BLaER1 treated with 17β-estradiol and CSF1 and Interleukin-3, amounts not matched to agents 10 nM and 100 nM (cell line): ENCODE measurements at regions not wholly inside any gene's neighbourhood (a gene's known extent, or its start where the extent isn't known, plus 50 kb on each side); places are given as distances from the start of the nearest gene placed in this dataset.

Experiments used
- H3K27ac ChIP-seq, 11 experiments: shearing (Covaris generic); formaldehyde crosslinking; 2 replicates each; pipeline ENCODE4 v1.8.1; 2022
- H3K27me3 ChIP-seq, 11 experiments: shearing (Covaris generic); formaldehyde crosslinking; 2 replicates each; pipeline ENCODE4 v1.8.1; 2022
- H3K36me3 ChIP-seq, 11 experiments: shearing (Covaris generic); formaldehyde crosslinking; 2 replicates each; pipeline ENCODE4 v1.8.1; 2022
- H3K4me1 ChIP-seq, 10 experiments: shearing (Covaris generic); formaldehyde crosslinking; 2 replicates each; pipeline ENCODE4 v1.8.1; 2022
- H3K4me2 ChIP-seq, 11 experiments: shearing (Covaris generic); formaldehyde crosslinking; 2 replicates each; pipeline ENCODE4 v1.8.1; 2022
- H3K4me3 ChIP-seq, 10 experiments: shearing (Covaris generic); formaldehyde crosslinking; 2 replicates each; pipeline ENCODE4 v1.8.1; 2022
- H3K9ac ChIP-seq, 11 experiments: shearing (Covaris generic); formaldehyde crosslinking; 2 replicates each; pipeline ENCODE4 v1.8.1; 2022
- H3K9me3 ChIP-seq, 11 experiments: shearing (Covaris generic); formaldehyde crosslinking; replicated peaks in 1 of 11; 2 replicates each; pipeline ENCODE4 v1.8.1; 2022
- H4K20me1 ChIP-seq, 11 experiments: shearing (Covaris generic); formaldehyde crosslinking; 2 replicates each; pipeline ENCODE4 v1.8.1; 2022
- Cebpa-rat ChIP-seq, 11 experiments: shearing (Covaris generic); IDR thresholded peaks; 2 replicates each; pipeline ENCODE4 v1.8.1; 2022

- TF ChIP-seq Cebpa-rat (IDR thresholded peaks at IDR 0.05), result no peak
- H3K4me1 ChIP-seq, result no peaks in the 10 kb centered on the region
- H4K20me1 ChIP-seq, result no peaks in the 10 kb centered on the region
- no peak overlapping the region for H3K9ac ChIP-seq
- no peak overlapping the region for H3K4me3 ChIP-seq
- no peaks in the 10 kb centered on the region for H3K27me3 ChIP-seq
- no peaks in the 10 kb centered on the region for H3K36me3 ChIP-seq
- no peak overlapping the region for H3K4me2 ChIP-seq
- H3K27ac ChIP-seq, result no peak overlapping the region
- peaks cover 8 to 15% (median 10%) of the 10 kb centered on the region in 11 experiments; a peak in 21 of 22 replicates for H3K9me3 ChIP-seq
Measured at GRCh38 chr7:131733604-131734003, 177.2 kb upstream of the PODXL start.

- no peaks in the 10 kb centered on the region for H3K4me1 ChIP-seq
- no peaks in the 10 kb centered on the region for H4K20me1 ChIP-seq
- H3K27ac ChIP-seq, result no peak overlapping the region
- H3K36me3 ChIP-seq, result no peaks in the 10 kb centered on the region
- no peak for TF ChIP-seq Cebpa-rat (IDR thresholded peaks at IDR 0.05)
- H3K27me3 ChIP-seq, result no peaks in the 10 kb centered on the region
- H3K9ac ChIP-seq, result no peak overlapping the region
- H3K9me3 ChIP-seq, result peaks cover 12 to 24% (median 16%) of the 10 kb centered on the region in 11 experiments; a peak in 21 of 22 replicates
- H3K4me2 ChIP-seq, result no peak overlapping the region
- H3K4me3 ChIP-seq, result no peak overlapping the region
Measured at GRCh38 chr7:131727189-131727588, 170.8 kb upstream of the PODXL start.

GRCh38 chr7:131726686-131727085 is 170.3 kb upstream of the PODXL start:
- Histone ChIP-seq H3K9ac (no peak overlapping the region), H4K20me1 (no peaks in the 10 kb centered on the region), H3K36me3 (no peaks in the 10 kb centered on the region), H3K27ac (no peak overlapping the region), H3K4me3 (no peak overlapping the region), H3K9me3 (peaks cover 12 to 24% (median 16%) of the 10 kb centered on the region in 11 experiments; a peak in 21 of 22 replicates), H3K27me3 (no peaks in the 10 kb centered on the region), H3K4me1 (no peaks in the 10 kb centered on the region), H3K4me2 (no peak overlapping the region)
- no peak for TF ChIP-seq Cebpa-rat (IDR thresholded peaks at IDR 0.05)

GRCh38 chr7:131726031-131726430 is 169.6 kb upstream of the PODXL start:
- H3K27ac ChIP-seq, result no peak overlapping the region
- H3K4me1 ChIP-seq, result no peaks in the 10 kb centered on the region
- TF ChIP-seq Cebpa-rat (IDR thresholded peaks at IDR 0.05), result no peak
- no peaks in the 10 kb centered on the region for H3K27me3 ChIP-seq
- H4K20me1 ChIP-seq, result no peaks in the 10 kb centered on the region
- no peaks in the 10 kb centered on the region for H3K36me3 ChIP-seq
- H3K4me3 ChIP-seq, result no peak overlapping the region
- H3K4me2 ChIP-seq, result no peak overlapping the region
- H3K9me3 ChIP-seq, result peaks cover 12 to 24% (median 16%) of the 10 kb centered on the region in 11 experiments; a peak in 21 of 22 replicates
- no peak overlapping the region for H3K9ac ChIP-seq

GRCh38 chr7:131724776-131725345 is 168.4 kb upstream of the PODXL start:
- H3K27ac ChIP-seq, result no peak overlapping the region
- peaks cover 12 to 22% (median 16%) of the 10 kb centered on the region in 11 experiments; a peak in 21 of 22 replicates for H3K9me3 ChIP-seq
- no peaks in the 10 kb centered on the region for H3K27me3 ChIP-seq
- H3K36me3 ChIP-seq, result no peaks in the 10 kb centered on the region
- no peaks in the 10 kb centered on the region for H4K20me1 ChIP-seq
- no peak overlapping the region for H3K4me2 ChIP-seq
- no peak for TF ChIP-seq Cebpa-rat (IDR thresholded peaks at IDR 0.05)
- no peaks in the 10 kb centered on the region for H3K4me1 ChIP-seq
- H3K9ac ChIP-seq, result no peak overlapping the region
- H3K4me3 ChIP-seq, result no peak overlapping the region

GRCh38 chr7:131723926-131724325 is 167.5 kb upstream of the PODXL start:
- Histone ChIP-seq H3K27ac (no peak overlapping the region), H3K36me3 (no peaks in the 10 kb centered on the region), H3K9ac (no peak overlapping the region), H3K9me3 (peaks cover 7 to 13% (median 9%) of the 10 kb centered on the region in 11 experiments; a peak in 21 of 22 replicates), H3K27me3 (no peaks in the 10 kb centered on the region), H3K4me2 (no peak overlapping the region), H4K20me1 (no peaks in the 10 kb centered on the region), H3K4me3 (no peak overlapping the region), H3K4me1 (no peaks in the 10 kb centered on the region)
- TF ChIP-seq Cebpa-rat (IDR thresholded peaks at IDR 0.05), result no peak

GRCh38 chr7:131722371-131722770 is 165.9 kb upstream of the PODXL start:
- TF ChIP-seq Cebpa-rat (IDR thresholded peaks at IDR 0.05), result no peak
- Histone ChIP-seq H3K27me3 (no peaks in the 10 kb centered on the region), H3K9ac (no peak overlapping the region)

GRCh38 chr7:131721660-131722059 is 165.2 kb upstream of the PODXL start:
- no peaks in the 10 kb centered on the region for H4K20me1 ChIP-seq
- no peaks in the 10 kb centered on the region for H3K9me3 ChIP-seq
- no peaks in the 10 kb centered on the region for H3K4me1 ChIP-seq
- no peak overlapping the region for H3K9ac ChIP-seq
- no peak overlapping the region for H3K4me3 ChIP-seq
- no peaks in the 10 kb centered on the region for H3K36me3 ChIP-seq
- no peaks in the 10 kb centered on the region for H3K27me3 ChIP-seq
- TF ChIP-seq Cebpa-rat (IDR thresholded peaks at IDR 0.05), result no peak
- H3K27ac ChIP-seq, result no peak overlapping the region
- H3K4me2 ChIP-seq, result no peak overlapping the region

More at GRCh38 chr7:131722371-131722770, 165.9 kb upstream of the PODXL start:
- H3K9me3 ChIP-seq, result no peaks in the 10 kb centered on the region
- no peak overlapping the region for H3K4me3 ChIP-seq
- no peaks in the 10 kb centered on the region for H3K36me3 ChIP-seq
- no peak overlapping the region for H3K27ac ChIP-seq
- no peaks in the 10 kb centered on the region for H3K4me1 ChIP-seq
- no peaks in the 10 kb centered on the region for H4K20me1 ChIP-seq
- no peak overlapping the region for H3K4me2 ChIP-seq

GRCh38 chr7:131720703-131721102 is 164.3 kb upstream of the PODXL start:
- Histone ChIP-seq H3K36me3 (no peaks in the 10 kb centered on the region), H3K4me2 (no peak overlapping the region), H3K4me1 (no peaks in the 10 kb centered on the region), H3K9ac (no peak overlapping the region), H3K4me3 (no peak overlapping the region), H3K9me3 (no peaks in the 10 kb centered on the region), H4K20me1 (no peaks in the 10 kb centered on the region), H3K27ac (no peak overlapping the region), H3K27me3 (no peaks in the 10 kb centered on the region)
- no peak for TF ChIP-seq Cebpa-rat (IDR thresholded peaks at IDR 0.05)

- no peaks in the 10 kb centered on the region for H3K27me3 ChIP-seq
- H3K9ac ChIP-seq, result no peak overlapping the region
- no peak for TF ChIP-seq Cebpa-rat (IDR thresholded peaks at IDR 0.05)
- H3K36me3 ChIP-seq, result no peaks in the 10 kb centered on the region
- H3K27ac ChIP-seq, result no peak overlapping the region
- no peaks in the 10 kb centered on the region for H4K20me1 ChIP-seq
- H3K4me1 ChIP-seq, result no peaks in the 10 kb centered on the region
- no peaks in the 10 kb centered on the region for H3K9me3 ChIP-seq
- no peak overlapping the region for H3K4me3 ChIP-seq
- no peak overlapping the region for H3K4me2 ChIP-seq
Measured at GRCh38 chr7:131717181-131717580, 160.8 kb upstream of the PODXL start.
